Body of pancreas (tissue), 4 donors: ENCODE measurements at regions not wholly inside any gene's neighbourhood (a gene's known extent, or its start where the extent isn't known, plus 50 kb on each side); places are given as distances from the start of the nearest gene placed in this dataset.

Experiments used
- CTCF ChIP-seq, 7 experiments: fragments of 450-650 bp in 4 of 7; fragments of 200-600 bp in 3 of 7; sonication (generic) in 3 of 7; IDR thresholded peaks; one replicate each; pipeline ENCODE4 v1.5.1; 2016 to 2019; ENCODE audit warnings: antibody characterized with exemption in 7 of 7
- POLR2A ChIP-seq, 3 donors: fragments of 450-650 bp; IDR thresholded peaks; one replicate each; pipeline ENCODE4 v1.6.1; 2016; ENCODE audit warnings: antibody characterized with exemption in 3 of 3, mild to moderate bottlenecking in 2 of 3

- TF ChIP-seq CTCF (IDR thresholded peaks at IDR 0.05) (no peak), POLR2A (IDR thresholded peaks at IDR 0.05) (no peak)
These were observed 194.8 kb upstream of the EXOC2 start for GRCh38 chr6:887583-888235.
